IMR-90 (cell line): ENCODE measurements at regions not wholly inside any gene's neighbourhood (a gene's known extent, or its start where the extent isn't known, plus 50 kb on each side); places are given as distances from the start of the nearest gene placed in this dataset.

Experiments
- ATAC-seq: fragments of 200-7000 bp; cut with Tn5 transposase; 2 replicates; pipeline ENCODE4 v1.9.1; 2020; ENCODE audit warnings: low read depth, mild to moderate bottlenecking, moderate library complexity
- BruUV-seq: library from RNA; stranded (reverse); fragments of 400-500 nt; replicated peaks from 2 replicates; lab custom pipeline; 2021; lab: Mats Ljungman, UMichigan
- CTCF ChIA-PET: fragments of 300-600 bp; formaldehyde crosslinking; extraction: SDS; loops from one replicate; lab custom pipeline; 2021; ENCODE audit warnings: antibody characterized with exemption; lab: Yijun Ruan, JAX
- POLR2A ChIA-PET: fragments of 300-600 bp; sonication (Branson Sonifier 250); formaldehyde crosslinking; loops from one replicate; lab custom pipeline; 2022; ENCODE audit warnings: antibody characterized with exemption; ENCODE audit not compliant: unreplicated experiment; lab: Charles Lee
- DNase-seq: peaks from one replicate; pipeline ENCODE4 v3.0.0; 2013
- H2AFZ ChIP-seq: replicated peaks from 2 replicates; pipeline ENCODE3; 2013; ENCODE audit warnings: low read length, mild to moderate bottlenecking; ENCODE audit not compliant: poor library complexity
- H2AK5ac ChIP-seq: 2 replicates; pipeline ENCODE4 v1.6.1; 2013; ENCODE audit warnings: low read depth, low read length, inconsistent platforms
- H2AK9ac ChIP-seq: replicated peaks from 2 replicates; pipeline ENCODE3; 2013; ENCODE audit warnings: mild to moderate bottlenecking, low read depth, low read length, moderate library complexity; ENCODE audit not compliant: poor library complexity
- H2BK120ac ChIP-seq: 2 replicates; pipeline ENCODE4 v1.6.1; 2013; ENCODE audit warnings: low read depth, low read length, inconsistent platforms
- H2BK15ac ChIP-seq: 3 replicates; pipeline ENCODE4 v1.6.1; 2013; ENCODE audit warnings: low read depth, low read length, inconsistent platforms
- H2BK20ac ChIP-seq: 2 replicates; pipeline ENCODE4 v1.6.1; 2013; ENCODE audit warnings: low read depth, mild to moderate bottlenecking, inconsistent platforms, low read length, moderate library complexity
- H2BK5ac ChIP-seq: 2 replicates; pipeline ENCODE4 v1.6.1; 2013; ENCODE audit warnings: mild to moderate bottlenecking, low read depth, low read length, inconsistent platforms; ENCODE audit not compliant: poor library complexity, severe bottlenecking
- H3K14ac ChIP-seq: replicated peaks from 2 replicates; pipeline ENCODE4 v1.6.1; 2013; ENCODE audit warnings: low read depth, low read length, inconsistent platforms
- H3K18ac ChIP-seq: 2 replicates; pipeline ENCODE4 v1.6.1; 2013; ENCODE audit warnings: low read depth, low read length, control low read depth
- H3K23ac ChIP-seq: 2 replicates; pipeline ENCODE4 v1.6.1; 2013; ENCODE audit warnings: low read depth, low read length, inconsistent platforms
- H3K27ac ChIP-seq: 2 replicates; pipeline ENCODE4 v1.5.1; 2013; ENCODE audit warnings: mild to moderate bottlenecking, control low read depth, low read length; ENCODE audit not compliant: insufficient read depth
- H3K27me3 ChIP-seq: 2 replicates; pipeline ENCODE4 v1.6.1; 2013; ENCODE audit warnings: low read length; ENCODE audit not compliant: control insufficient read depth, insufficient read depth
- H3K36me3 ChIP-seq: 2 replicates; pipeline ENCODE4 v1.6.1; 2013; ENCODE audit warnings: low read length, mixed read lengths; ENCODE audit not compliant: control insufficient read depth, insufficient read depth
- H3K4ac ChIP-seq: 2 replicates; pipeline ENCODE4 v1.6.1; 2013; ENCODE audit warnings: low read depth, low read length, inconsistent platforms
- H3K4me1 ChIP-seq: 2 replicates; pipeline ENCODE4 v1.6.1; 2013; ENCODE audit warnings: low read length, mixed read lengths; ENCODE audit not compliant: control insufficient read depth, insufficient read depth
- H3K4me2 ChIP-seq: 2 replicates; pipeline ENCODE4 v1.6.1; 2013; ENCODE audit warnings: low read depth, mild to moderate bottlenecking, control low read depth, low read length, moderate library complexity
- H3K4me3 ChIP-seq: 2 replicates; pipeline ENCODE4 v1.5.1; 2013; ENCODE audit warnings: low read depth, mild to moderate bottlenecking, control low read depth, low read length, moderate library complexity; ENCODE audit not compliant: insufficient read depth
- H3K56ac ChIP-seq: 2 replicates; pipeline ENCODE4 v1.6.1; 2013; ENCODE audit warnings: low read length, inconsistent platforms; ENCODE audit not compliant: insufficient read depth; ENCODE audit errors: extremely low read depth
- H3K79me1 ChIP-seq, 2 experiments: 2 replicates each; pipeline ENCODE4 v1.6.1; 2013; ENCODE audit warnings: low read length in 2 of 2, inconsistent platforms in 1 of 2, low read depth in 1 of 2
- H3K9ac ChIP-seq: 2 replicates; pipeline ENCODE4 v1.6.1; 2013; ENCODE audit warnings: low read depth, low read length, control low read depth
- H3K9me1 ChIP-seq: 2 replicates; pipeline ENCODE4 v1.6.1; 2013; ENCODE audit warnings: low read length, inconsistent platforms; ENCODE audit not compliant: insufficient read depth
- H3K9me3 ChIP-seq: 2 replicates; pipeline ENCODE4 v1.6.1; 2013; ENCODE audit warnings: low read length; ENCODE audit not compliant: control insufficient read depth, insufficient read depth
- H4K20me1 ChIP-seq: 2 replicates; pipeline ENCODE4 v1.6.1; 2013; ENCODE audit warnings: low read length, inconsistent platforms; ENCODE audit not compliant: insufficient read depth
- H4K5ac ChIP-seq: 2 replicates; pipeline ENCODE4 v1.6.1; 2013; ENCODE audit warnings: mild to moderate bottlenecking, low read depth, low read length, control low read depth
- H4K8ac ChIP-seq, 2 experiments: 2 replicates each; pipeline ENCODE4 v1.6.1; 2013; ENCODE audit warnings: low read depth in 2 of 2, low read length in 2 of 2, control low read depth in 1 of 2, inconsistent platforms in 1 of 2
- H4K91ac ChIP-seq: 2 replicates; pipeline ENCODE4 v1.6.1; 2013; ENCODE audit warnings: low read depth, low read length, inconsistent platforms; ENCODE audit not compliant: insufficient read depth
- CEBPB ChIP-seq: IDR thresholded peaks from 2 replicates; pipeline ENCODE4 v1.6.1; 2012; ENCODE audit warnings: low read depth, low read length, improper control_type of control experiment
- ELK1 ChIP-seq: fragments of 150-350 bp; IDR thresholded peaks from 2 replicates; pipeline ENCODE4 v1.6.1; 2016; ENCODE audit warnings: low read depth, mild to moderate bottlenecking, low read length, moderate library complexity, borderline replicate concordance
- WGBS, 2 experiments: methylation state at CpG; one replicate each; pipeline versions ENCODE4 v1.1.5 to v1.1.7; 2013; ENCODE audit warnings: missing lambda C conversion rate in 2 of 2; ENCODE audit not compliant: insufficient read length in 1 of 2; ENCODE audit errors: extremely low coverage in 2 of 2; 5-methylcytosine and 5-hydroxymethylcytosine counted together
- dilution Hi-C: fragments of 300-500 bp; cut with HindIII; formaldehyde crosslinking; loops from one replicate; pipeline ENCODE4 v1.14.3; 2018; ENCODE audit warnings: low sequenced_read_pairs; ENCODE audit not compliant: unreplicated experiment
- in situ Hi-C: fragments of 300-500 bp; cut with MboI; formaldehyde crosslinking; loops from 3 replicates; pipeline ENCODE4 v1.14.3; 2019; ENCODE audit warnings: low sequenced_read_pairs, inconsistent platforms, mixed read lengths
- intact Hi-C: fragments of 100-400 bp; cut with micrococcal nuclease; formaldehyde crosslinking; loops from 2 replicates; pipeline ENCODE4 v1.10.0; 2022

DNA sequence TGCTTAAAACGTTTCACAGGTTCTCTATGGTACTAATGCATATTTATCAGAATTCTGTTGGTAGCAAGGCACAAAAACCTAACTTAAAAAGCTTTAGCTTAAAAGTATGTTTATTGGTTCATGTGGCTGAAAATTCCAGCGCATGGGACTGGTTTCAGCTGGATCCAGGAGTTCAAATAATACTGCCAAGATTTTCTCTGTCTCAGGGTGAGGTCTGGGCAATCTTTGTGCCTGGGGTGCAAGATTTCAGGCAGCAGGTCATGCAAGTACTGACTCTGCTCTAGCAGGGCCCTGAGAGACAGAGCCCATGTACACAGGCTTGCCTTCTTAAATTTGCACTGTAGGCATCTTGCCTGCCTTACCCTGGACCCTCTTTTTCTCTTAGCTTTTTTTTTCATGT lies 134.2 kb upstream of the GAS1 start:
- POLR2A ChIA-PET = no interaction called here
- dilution Hi-C loops = no loop called here
- in situ Hi-C loops = no loop called here

More for the DNA sequence above, 134.2 kb upstream of the GAS1 start:
- H3K9me3 ChIP-seq = no peaks in the 10 kb centered on the region
- no peak overlapping the region for H2AFZ ChIP-seq
- 100% methylated on average over 1 of the region's 2 CpGs; no CpG with 5 or more reads in 1 of the 2 experiments for WGBS, 2 experiments
- no peak overlapping the region for H2AK5ac ChIP-seq
- no peak overlapping the region for H4K91ac ChIP-seq
- CTCF ChIA-PET = no interaction called here
- TF ChIP-seq ELK1 = no peak
- TF ChIP-seq CEBPB = no peak
- H3K14ac ChIP-seq = no peak overlapping the region
- no peak overlapping the region for H2BK5ac ChIP-seq
- ATAC-seq = no peak
- no peak overlapping the region for H3K4ac ChIP-seq
- H3K79me1 ChIP-seq = no peaks in the 10 kb centered on the region
- H4K5ac ChIP-seq = no peak overlapping the region
- no peak for DNase-seq
- no peak overlapping the region for H3K23ac ChIP-seq
- no peaks in the 10 kb centered on the region for H4K20me1 ChIP-seq
- H4K8ac ChIP-seq = no peak overlapping the region
- no peak overlapping the region for H2BK20ac ChIP-seq
- no peak overlapping the region for H3K56ac ChIP-seq
- H3K4me3 ChIP-seq = no peak overlapping the region
- BruUV-seq = no TSS peak
- H3K9me1 ChIP-seq = no peaks in the 10 kb centered on the region
- H2BK15ac ChIP-seq = no peak overlapping the region
- no peaks in the 10 kb centered on the region; the same call in 1 of the 2 replicates for H3K27me3 ChIP-seq
- H3K4me2 ChIP-seq = no peak overlapping the region
- no peaks in the 10 kb centered on the region for H3K36me3 ChIP-seq
- intact Hi-C loops = no loop called here
- H2BK120ac ChIP-seq = no peak overlapping the region
- H3K9ac ChIP-seq = no peak overlapping the region
- H3K18ac ChIP-seq = no peak overlapping the region
- no peak overlapping the region for H3K27ac ChIP-seq
- no peaks in the 10 kb centered on the region for H3K4me1 ChIP-seq
- H2AK9ac ChIP-seq = no peak overlapping the region
